Fibroblast of the conjunctiva (primary cell): ENCODE measurements at regions not wholly inside any gene's neighbourhood (a gene's known extent, or its start where the extent isn't known, plus 50 kb on each side); places are given as distances from the start of the nearest gene placed in this dataset.

ENCODE experiments used
- DNase-seq: peaks from one replicate; pipeline ENCODE4 v3.0.0-alpha.2; 2010; ENCODE audit warnings: low read depth

DNA sequence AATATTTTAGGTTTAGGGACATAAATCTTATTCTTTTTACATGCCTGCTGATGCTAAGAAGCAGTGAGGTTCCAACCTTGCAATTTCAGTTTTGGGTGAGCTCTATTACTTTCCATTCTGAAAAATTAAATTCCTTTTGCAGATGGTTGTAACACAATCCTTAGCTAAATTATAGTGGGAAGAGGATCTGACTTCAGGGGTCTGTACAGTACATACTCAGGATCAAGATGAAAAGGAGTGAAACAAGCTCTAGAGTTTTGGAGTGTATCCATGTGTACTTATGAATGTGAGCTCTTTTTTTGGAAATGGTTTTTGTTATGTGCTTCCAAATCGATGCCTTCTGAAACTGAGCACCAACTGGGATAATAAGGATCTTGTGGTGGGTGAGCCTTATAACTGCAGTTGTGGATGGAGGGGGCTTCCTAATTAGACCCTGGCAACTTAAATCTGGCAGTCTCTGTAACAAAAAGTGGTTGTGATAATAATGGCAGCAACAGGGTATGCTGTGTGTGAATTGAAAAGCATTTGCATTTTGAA lies 218.8 kb upstream of the MAP3K7 start:
- no peak for DNase-seq

DNA sequence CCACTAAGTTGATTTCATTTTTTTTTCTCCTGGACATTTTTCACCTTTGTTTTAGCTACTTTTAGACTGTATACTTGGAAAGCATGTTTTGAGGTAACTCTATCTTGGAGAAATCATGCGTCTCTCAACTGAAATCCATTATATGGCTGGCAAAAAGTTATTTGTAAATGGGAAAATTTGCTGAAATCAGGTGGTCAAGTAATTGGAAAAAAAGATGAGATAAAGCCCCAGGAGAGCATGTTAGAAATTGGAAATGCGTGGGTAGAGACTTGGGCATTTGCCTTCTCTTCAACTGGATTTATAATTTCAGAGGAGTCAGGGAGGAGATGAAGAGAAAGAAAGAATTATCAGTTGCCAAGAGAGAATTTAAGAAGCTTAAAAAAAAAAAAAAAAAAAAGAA lies 217.1 kb upstream of the MAP3K7 start:
- DNase-seq = no peak

DNA sequence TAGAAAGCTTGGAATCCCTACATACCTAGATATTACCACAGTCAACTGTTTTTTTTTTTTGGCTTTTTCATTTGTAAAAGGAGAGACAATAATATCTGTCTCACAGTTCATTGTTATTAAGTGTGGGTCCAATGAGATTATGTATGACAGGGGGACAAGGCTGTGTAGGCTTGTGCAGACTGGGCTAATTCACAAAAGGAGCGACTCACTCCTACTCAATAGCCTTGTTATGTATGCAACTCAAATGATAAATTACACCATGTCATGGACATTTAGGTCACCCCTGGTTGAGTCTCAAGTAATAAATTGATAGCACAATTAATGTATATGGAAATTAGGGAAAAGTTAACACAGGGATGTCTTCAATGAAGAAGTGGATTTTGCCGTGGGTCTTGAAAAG lies 208.2 kb upstream of the MAP3K7 start:
- DNase-seq = no peak

GRCh38 chr6:90793771-90794170 lies 206.9 kb upstream of the MAP3K7 start:
- DNase-seq = no peak

DNA sequence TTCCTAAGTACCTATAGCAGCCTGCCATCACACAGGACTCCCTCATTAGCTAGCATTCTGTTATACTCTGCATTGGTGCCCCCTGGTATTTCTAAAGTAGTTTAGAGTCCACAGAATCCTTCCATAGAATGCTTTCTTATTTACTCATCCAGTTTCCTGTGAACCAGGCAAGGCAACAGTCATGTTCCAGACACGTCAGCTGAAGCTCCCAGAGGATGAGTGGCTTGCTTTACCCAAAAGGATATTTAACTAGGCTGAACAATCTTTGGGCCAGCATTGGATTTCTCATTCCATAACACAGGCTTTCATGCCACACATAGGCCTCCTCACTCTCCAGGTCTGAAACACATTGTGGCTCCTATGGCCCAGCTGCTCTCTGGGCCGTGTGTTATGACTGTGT lies 203.8 kb upstream of the MAP3K7 start:
- no peak for DNase-seq

DNA sequence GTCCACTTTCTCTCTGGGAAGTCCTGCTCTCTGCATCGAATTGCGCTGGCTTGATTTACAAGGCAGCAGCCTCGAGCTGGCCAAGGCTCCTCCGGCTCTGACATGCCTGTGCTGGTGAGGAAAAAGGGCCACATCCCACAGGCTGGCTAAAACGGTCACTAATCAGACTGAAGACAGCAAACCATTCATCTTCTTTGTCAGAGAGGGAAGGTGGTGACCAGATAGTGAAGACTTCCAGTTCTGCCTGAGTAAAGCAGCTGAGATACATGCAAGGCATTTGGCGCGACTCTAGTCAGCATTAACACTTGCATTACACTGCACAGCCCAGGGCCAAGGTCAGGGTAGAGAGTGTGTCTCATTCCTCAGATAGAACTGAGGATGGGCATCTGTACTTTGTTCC lies 203.2 kb upstream of the MAP3K7 start:
- DNase-seq = no peak

DNA sequence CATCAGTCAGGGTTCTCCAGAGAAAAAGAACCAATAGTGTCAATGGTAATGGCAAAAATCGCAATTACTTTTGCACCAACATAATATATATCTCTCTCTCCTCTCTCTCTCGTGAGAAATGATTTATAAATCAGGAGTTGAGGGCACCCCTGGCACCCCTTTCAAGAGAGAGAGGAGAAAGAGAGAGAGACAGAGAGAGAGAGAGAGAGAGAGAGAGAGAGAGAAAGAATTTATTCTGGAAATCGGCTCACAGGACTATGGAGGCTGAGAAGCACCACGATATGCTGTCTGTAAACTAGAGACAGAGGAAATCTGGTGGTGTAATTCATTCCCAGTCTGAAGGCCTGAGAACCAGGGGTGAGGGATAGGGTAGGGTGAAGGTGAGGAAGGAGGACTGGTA lies 201.9 kb upstream of the MAP3K7 start:
- no peak for DNase-seq

- DNase-seq = no peak
These were observed 200.6 kb upstream of the MAP3K7 start for GRCh38 chr6:90787446-90787845.

DNA sequence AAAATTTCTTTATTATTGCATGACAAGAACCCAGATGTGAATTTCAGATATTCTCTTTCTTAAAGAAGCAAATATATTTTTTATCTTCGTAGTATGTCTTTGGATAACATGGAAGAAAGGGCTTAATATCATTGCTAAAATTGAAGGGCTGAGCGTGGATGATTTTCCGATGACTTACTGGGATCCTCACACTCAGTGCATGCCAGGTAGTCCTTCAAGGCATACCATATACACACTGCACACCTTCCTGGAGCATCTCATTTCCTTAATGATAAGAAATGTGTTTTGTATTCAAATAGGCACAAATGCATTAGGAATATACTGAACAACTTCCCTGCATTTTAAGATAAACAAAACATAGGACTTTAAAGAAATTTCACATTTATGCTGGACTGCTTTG lies 193.9 kb upstream of the MAP3K7 start:
- no peak for DNase-seq

DNA sequence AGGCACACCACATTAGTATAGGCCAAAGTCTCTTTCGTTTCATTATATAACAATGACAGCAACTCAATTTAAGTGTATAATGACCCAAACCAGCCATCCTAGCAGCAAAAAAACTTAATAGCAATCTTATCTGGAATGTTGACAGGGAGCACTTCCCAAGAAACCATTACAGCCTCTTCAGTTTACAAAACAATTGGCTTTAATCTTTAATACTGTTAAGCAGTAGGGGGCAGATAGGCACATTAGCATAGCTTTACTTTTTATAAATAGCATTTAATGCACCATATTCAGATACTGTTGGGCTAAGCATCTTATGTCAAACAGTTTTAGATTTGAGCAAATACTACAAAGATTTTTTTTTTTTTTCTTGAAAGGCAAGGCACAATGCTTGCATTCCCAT lies 193.3 kb upstream of the MAP3K7 start:
- DNase-seq = no peak

DNA sequence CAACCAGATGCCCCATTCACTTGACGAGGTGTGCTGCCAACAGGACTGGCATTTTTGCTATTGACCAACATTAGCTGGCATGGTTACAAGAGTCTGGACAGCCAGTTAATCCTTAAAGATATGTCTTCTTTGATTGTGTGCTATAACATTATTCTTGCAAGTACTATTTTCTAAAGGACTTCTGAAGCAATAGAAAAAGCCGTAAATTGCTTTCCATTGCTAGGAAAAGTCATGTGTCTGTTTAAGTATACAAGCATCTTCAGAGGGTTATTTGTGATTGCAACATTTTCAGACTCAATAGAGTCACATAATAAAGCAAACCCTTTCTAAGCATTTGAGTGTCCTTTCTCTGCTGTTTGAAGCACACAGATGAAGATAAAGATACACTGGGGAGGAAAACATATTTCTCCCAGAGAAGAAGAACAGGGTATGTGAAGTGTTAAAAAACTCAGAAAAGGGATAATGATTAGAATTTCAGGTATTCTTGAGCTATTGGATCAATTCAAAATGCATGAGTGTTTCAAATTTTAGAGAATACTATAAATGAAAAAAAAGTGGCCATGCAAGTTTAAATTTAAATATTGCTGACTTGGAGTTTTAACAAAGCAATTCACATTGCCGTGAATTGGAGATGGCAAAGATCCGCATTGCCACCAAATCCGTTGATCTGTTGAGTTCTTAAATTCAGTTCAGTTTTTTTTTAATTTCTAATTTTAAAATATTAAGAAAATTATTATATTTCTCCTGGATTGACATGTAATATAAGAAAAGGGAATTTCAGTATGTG lies 191.7 kb upstream of the MAP3K7 start:
- no peak for DNase-seq

DNA sequence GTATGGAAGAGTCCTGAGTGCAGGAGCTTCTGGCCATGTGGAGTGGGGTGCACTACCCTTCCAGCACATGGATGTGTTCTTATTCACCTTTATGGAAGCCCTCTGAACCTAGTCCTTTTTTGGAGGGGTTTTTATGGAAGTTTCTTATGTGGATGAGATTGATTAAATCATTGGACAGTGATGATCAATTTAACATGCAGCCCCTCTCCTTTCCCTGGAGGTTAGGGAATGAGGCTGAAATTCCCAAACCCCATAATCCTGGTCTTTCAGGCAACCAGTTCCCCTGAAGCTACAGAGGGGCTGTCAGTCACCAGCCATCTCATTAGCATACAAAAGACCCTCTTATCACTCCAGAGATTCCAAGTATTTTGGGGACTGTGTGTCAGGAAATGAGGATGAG lies 183.9 kb upstream of the MAP3K7 start:
- DNase-seq = no peak

DNA sequence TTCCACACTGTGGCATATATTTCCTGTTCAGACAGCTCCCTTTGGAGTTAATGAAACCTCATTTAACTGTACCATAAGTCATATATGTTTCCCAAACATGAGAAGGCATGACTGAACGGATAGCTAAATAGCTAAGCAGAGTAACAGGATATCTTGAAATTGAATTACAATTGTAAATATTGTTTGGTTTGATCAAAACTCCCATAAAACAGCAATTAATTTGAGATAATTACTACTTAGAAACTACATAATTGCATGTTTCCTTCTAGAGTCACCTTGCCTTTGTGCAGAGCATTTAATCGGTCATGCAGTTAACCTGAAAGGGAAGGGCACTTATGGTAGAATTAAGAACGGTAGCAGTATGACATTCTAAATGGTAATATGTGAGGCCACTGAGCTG lies 179.0 kb upstream of the MAP3K7 start:
- DNase-seq = no peak

DNA sequence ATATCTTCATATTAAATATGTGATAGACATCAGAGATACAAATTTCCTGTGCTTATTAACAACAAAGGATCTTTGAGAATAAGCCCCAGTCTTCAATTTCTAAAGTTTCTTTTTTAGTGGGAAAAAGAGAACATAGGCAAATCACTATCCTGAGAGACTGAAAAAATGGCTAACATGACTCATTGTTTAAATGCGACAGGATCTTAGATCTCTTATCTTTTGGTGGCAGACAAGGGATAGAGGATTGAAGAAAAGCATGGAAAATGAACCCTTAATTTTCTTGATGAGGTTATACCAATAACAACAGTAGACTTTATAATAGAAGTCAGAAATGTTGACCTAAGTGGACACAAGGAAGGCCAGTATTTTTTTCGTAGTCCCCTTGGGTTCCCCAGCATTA lies 178.6 kb upstream of the MAP3K7 start:
- DNase-seq = no peak

GRCh38 chr6:90764001-90764400 lies 177.1 kb upstream of the MAP3K7 start:
- no peak for DNase-seq

- no peak for DNase-seq
These were observed 172.8 kb upstream of the MAP3K7 start for GRCh38 chr6:90759664-90760063.

DNA sequence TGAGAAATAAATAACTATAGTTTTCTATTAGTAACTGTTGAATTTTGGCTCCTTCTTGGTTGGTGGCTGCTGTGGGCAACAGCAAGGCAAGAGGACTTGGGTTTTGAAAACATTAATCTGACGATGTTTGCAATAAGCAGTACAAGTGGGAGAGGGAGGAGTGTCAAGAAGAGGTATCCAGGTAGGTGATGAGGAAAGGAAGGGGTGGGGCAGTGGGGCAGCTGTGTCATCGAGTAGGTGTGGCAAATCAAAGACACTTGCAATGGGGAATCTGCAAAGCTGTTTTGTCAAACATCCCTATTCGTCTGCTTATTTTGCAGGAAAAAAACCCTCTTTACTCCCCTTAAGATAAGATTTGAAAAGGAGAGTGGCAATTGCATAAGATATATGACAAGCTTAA lies 171.9 kb upstream of the MAP3K7 start:
- DNase-seq = no peak

DNA sequence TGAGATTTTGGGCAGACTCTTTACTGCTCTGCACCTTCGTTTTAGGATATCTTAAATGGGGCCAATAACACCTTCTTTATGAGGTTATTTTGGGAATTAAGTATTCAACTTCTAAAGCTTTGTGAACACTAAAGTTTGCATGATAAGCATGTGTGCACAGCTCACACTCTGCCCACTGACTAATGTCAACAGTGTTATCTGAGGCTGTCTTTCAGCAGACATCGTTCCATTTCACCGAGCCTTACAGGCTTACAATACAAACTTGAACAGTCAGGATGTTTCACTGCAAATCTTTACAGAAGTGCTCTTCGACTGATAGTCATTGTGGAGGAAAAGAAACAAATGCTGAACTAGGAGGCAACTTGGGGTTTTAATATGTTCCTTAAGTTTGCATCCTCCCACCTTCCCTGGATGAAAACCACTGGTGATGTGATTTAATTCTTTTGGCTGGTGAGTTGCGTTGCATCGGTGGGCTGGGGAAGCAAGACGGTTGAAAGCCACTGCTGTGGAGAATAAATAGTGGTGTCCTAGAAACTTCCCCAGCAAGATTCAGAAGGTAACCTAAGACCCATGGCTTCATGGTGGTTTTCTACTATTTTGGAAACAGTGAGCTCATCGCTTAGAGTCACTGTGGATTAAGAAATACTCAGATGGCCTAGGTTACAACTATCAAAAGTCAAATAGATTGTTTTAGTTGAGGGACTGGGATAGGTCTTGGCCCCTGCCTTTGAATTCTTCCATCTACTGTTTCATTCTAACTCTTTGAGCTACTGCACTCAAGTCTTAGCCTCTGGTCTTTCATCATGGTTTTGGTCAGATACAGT lies 167.2 kb upstream of the MAP3K7 start:
- DNase-seq = no peak

- no peak for DNase-seq
These were observed 152.9 kb upstream of the MAP3K7 start for GRCh38 chr6:90739802-90740201.

DNA sequence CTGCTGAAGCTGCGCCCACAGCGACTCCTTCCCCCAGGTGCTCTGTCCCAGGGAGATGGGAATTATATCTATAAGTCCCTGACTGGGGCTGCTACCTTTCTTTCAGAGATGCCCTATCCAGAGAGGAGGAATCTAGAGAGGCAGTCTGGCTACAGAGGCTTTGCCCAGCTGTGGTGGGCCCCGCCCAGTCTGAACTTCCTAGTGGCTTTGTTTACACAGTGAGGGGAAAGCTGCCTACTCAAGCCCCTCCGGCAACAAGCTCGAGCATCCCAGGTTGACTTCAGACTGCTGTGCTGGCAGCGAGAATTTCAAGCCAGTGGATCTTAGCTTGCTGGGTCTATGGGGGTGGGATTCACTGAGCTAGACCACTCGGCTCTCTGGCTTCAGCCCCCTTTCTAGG lies 152.5 kb upstream of the MAP3K7 start:
- DNase-seq = no peak

DNA sequence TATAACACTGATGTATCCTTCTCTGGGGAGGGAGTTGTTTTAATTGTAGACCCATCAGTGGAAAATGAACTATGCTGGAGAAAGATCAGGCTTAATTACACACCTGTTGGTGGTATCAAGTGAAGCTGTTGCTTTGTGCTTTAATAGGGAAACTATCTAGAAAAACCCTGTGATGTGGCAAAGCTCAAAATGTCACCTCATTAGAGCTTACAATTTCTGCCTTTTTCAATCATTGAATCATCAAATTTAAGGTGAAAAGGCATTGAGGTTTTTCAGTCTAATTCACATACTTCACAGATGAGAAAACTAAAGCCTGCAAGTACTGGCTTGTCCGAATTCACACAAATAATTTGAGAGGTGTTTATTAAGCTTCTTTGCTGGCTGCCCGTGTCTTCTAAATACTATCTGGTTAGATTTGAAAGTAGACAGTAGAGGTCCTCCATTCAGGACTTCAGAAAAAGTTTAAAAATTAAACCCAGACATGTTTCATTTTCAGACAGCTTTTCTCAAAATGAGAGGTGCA lies 143.3 kb upstream of the MAP3K7 start:
- no peak for DNase-seq

- no peak for DNase-seq
These were observed 142.2 kb upstream of the MAP3K7 start for GRCh38 chr6:90729057-90729456.

DNA sequence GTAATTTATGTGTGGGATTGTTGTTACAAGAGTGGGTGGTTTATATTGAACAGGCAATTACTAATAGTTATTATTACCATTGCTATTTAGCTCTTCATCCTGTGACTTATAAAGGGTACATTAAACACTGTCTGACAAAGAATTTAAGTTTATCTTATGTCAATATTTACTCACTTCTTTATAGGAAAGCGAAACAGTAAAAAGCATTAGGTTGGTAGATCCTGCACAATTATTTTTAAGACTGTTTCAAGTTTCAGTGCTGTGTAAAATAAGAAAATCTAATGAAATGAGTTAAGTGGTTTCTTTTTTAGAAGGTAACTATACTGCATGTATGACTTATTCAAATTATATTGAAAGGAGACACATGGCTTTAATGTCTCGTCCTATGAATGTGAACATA lies 135.8 kb upstream of the MAP3K7 start:
- DNase-seq = no peak
